Left renal pelvis (tissue), 4 donors: ENCODE measurements at regions not wholly inside any gene's neighbourhood (a gene's known extent, or its start where the extent isn't known, plus 50 kb on each side); places are given as distances from the start of the nearest gene placed in this dataset.

ENCODE experiments used
- DNase-seq, 4 donors: peaks; one replicate each; pipeline ENCODE4 v3.0.0-alpha.2; 2013; ENCODE audit warnings: low read depth in 4 of 4, low spot score in 3 of 4

DNA sequence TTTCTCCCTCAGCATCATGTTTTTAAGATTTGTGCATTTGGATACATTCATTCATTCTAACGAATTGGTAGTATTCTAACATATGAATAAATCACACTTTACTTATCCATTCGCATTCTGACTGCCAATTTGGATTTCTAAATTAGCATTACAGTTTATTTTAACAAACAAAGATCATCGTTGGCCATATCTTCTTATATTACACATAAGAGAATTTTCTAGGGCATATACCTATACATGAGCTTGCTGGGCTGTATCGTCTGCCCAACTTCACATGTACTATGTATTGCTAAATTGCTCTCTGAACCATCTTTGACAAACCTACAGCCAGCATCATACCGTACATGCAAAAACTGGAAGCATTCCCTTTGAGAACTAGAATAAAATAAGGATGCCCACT is 265.8 kb upstream of the PPP2R3A start:
- DNase-seq, result no peak

GRCh38 chr3:135706758-135707375 is 258.7 kb upstream of the PPP2R3A start:
- no peak for DNase-seq

DNA sequence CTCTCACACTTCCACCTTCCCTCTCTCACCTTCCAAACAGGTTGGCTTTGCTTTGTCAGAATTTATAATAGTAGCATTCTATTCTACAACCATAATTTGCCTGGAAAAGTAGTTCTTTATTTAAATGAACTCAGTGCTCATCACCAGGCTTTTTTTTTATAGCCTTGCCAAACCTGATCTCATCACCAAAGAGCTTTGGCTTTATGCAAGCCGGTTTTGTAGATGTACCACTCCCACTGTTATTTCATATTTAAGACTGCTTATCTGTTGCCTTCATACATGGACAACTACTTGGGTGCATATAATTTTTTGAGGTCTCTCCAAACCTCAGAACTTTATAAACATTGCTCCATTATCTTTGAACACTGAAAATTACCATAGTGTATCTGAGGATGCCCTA is 246.1 kb upstream of the PPP2R3A start:
- DNase-seq, result no peak

DNA sequence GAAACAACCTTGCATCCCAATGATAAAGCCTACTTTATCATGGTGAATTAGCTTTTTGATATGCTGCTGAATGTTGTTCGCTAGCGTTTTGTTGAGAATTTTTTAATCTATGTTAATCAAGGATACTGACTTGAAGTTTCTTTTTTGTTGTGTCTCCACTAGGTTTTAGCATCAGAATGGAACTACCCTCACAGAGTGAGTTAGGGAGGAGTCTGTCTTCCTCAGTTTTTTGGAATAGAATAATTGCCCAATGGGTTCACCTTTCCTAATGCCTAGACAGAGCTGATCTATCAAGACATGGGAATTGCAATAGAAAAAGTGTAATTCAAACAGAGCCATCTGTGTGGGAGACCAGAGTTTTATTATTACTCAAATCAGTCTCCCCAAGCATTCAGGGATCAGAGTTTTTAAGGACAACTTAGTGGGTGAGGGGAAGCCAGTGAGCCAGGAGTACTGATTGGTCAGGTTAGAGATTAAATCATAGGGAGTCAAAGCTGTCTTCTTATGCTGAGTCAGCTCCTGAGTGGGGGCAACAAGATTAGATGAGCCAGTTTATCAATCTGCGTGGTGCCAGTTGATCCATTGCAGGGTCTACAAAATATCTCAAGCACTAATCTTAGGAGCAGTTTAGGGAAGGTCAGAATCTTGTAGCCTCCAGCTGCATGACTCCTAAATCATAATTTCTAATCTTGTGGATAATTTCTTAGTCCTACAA is 237.4 kb upstream of the PPP2R3A start:
- no peak for DNase-seq

DNA sequence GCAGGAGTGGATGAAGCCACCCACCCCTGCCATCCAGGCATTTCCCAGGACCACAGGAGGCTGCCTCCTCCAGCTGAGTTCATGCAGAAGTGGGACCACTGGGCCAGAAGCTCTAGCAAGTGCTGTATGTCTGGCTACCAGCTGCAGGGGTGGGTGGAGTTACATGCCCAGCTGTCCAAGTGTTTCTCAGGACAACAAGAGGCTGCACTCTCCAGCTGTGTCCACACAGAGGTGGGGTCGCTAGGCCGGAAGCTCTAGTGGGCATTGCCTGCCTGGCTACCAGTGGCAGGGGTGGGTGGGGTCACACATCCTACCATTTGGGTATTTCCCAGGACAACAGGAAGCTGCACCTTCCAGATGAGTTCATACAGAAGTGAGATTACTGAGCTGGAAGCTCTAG is 234.0 kb upstream of the PPP2R3A start:
- DNase-seq, result no peak

- no peak for DNase-seq
Measured at GRCh38 chr3:135736740-135737139, 228.8 kb upstream of the PPP2R3A start.

DNA sequence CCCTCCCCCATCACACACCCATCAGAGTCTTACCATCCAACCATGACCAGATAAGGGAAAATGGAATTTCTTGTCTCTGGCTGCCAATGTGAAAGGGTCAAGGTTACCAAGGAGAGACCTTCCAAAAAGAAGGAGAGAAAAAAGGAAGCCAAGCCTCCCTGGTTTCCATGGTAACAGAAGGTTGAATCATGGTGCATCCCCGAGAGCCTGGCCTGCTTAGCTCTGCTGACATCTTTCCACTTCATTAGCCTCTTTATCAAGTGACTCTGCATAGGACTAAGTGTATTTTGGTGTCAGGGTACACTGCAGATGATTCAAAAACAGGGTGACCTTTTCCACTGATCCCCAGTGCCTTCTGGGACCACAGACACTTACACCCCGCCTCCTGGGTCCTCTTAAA is 225.7 kb upstream of the PPP2R3A start:
- DNase-seq, result no peak

DNA sequence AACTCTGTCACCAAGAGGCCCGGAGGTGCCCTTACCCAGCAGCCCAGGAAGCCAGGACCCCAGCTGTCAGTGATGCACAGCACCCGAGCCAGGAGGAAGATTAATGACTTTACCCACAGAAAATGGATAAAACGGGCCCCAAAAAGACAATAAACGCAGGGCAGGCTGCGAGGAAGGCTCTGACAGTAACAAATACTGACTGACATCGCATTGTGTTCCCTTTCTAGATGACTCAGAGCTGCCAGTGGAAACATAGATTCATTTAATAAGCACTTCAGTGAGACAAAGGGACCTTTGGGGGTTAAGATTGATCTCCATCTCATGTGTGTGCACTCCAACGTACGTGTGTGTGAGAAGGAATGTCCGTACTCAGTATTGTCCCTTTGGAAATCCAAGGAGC is 225.3 kb upstream of the PPP2R3A start:
- DNase-seq, result no peak

DNA sequence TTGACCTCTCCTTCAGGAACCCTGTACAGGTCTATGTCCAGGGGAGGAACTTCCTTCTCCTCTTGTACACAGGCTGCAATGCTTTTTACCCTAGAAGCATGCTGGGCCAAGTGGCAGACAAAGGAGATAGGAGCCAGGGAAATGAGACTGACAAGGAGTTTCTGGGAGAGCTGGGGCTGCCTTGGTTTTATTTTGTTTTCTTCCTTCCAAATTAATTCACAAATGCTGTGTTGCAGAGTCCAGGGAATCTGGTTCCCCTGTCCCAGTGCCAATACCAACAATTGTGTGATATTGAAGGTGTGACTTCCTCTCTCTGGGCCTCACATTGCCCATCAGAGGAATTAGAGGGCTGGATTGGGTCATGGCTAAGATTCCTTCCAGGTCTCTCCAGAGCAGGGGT is 224.8 kb upstream of the PPP2R3A start:
- no peak for DNase-seq

- no peak for DNase-seq
Measured at GRCh38 chr3:135751991-135752390, 213.5 kb upstream of the PPP2R3A start.

- DNase-seq, result no peak
Measured at GRCh38 chr3:135752851-135753250, 212.7 kb upstream of the PPP2R3A start.

DNA sequence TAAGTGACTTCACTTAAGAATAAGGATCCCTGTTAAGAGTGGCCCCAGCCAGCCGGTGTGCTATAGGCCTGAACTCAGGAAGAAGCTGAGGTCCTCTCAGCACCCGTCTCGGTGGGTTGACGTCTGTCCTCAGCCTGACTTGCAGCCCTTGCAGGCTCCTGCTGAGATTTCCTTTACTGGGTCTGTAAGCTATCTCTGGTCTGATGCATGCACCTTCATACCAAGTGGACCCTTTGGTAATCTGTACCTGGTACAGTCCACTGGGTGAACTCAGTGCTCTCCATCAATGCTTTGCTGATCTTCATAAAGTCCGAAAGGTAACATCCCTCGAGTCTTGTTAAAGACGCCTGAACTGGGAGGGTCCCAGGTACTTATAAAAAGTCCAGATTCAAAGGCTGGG is 212.0 kb upstream of the PPP2R3A start:
- no peak for DNase-seq

DNA sequence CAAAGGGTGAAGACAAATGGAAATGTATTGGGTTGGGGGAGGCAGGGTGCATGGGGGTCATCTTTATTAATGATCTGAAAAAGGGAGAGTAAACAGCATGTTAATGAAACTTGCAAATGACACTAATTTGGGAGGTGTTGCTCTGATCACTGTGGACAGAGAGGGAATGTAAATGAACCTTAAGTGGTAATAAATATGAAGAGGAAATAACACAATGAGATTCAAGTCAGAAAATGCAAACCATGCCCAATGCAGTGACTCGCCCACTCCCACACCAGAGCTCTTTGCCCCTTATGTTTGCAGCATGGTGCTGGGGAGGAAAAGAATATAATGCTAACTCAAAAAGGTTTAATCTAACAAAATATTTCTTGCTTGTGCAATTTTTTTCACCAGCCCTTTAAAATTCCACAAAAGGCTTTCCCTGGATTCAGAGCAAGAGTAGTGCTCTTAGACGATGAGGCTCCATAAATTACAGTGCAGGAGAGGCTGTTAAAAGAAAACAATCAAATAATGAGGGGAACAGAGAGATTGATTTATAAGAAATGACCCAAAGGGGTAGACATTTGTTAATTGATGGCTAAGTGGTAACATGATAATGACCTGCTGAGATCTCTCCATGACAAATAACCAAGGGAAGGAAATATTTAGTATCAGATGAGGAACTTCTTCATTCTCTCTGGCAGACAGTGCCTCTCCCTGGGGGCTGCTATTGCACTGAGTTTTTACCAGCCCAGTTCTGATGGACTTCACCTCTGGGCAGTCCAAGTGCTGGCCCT is 210.0 kb upstream of the PPP2R3A start:
- no peak for DNase-seq

- DNase-seq, result no peak
Measured at GRCh38 chr3:135756106-135756668, 209.3 kb upstream of the PPP2R3A start.

DNA sequence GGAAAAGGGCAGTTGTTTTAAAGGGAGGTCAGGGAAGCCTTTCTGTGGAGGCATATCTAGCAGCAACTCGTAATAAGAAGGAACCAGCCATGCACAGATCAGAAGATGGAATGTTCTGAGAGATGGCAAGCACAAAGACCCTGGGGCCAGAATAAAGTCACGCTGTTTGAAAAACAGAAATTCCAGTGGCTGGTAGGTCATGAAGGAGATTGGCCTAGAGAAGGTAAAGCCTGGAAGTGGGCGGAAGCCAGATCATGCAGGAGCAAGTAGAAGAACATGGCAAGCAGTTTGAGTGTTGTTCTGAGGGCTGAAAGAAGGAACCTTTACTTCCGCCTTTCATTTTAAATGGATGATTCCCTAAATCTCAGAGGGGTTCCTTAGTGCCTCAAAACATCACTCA is 208.1 kb upstream of the PPP2R3A start:
- no peak for DNase-seq

GRCh38 chr3:135758961-135759360 is 206.6 kb upstream of the PPP2R3A start:
- no peak for DNase-seq

- no peak for DNase-seq
Measured at GRCh38 chr3:135759651-135760050, 205.9 kb upstream of the PPP2R3A start.

DNA sequence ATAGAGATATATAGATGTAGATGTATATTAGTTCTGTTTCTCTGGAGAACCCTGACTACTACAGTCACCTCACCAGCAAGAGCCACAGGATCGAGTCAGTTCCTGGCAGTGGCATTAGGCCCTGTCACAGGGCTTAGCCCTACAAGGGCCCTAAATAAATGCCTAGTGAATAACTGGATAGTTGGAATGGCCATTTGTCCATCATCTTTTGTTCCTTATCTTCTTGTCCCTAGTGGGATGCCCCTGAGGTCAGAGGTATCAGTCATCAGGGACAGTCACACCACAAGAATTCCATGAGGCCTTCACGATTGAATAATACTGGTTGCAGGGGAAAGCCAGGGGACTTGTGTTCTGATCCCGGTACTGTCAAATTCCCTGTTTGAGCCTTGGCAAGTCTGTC is 204.9 kb upstream of the PPP2R3A start:
- no peak for DNase-seq

DNA sequence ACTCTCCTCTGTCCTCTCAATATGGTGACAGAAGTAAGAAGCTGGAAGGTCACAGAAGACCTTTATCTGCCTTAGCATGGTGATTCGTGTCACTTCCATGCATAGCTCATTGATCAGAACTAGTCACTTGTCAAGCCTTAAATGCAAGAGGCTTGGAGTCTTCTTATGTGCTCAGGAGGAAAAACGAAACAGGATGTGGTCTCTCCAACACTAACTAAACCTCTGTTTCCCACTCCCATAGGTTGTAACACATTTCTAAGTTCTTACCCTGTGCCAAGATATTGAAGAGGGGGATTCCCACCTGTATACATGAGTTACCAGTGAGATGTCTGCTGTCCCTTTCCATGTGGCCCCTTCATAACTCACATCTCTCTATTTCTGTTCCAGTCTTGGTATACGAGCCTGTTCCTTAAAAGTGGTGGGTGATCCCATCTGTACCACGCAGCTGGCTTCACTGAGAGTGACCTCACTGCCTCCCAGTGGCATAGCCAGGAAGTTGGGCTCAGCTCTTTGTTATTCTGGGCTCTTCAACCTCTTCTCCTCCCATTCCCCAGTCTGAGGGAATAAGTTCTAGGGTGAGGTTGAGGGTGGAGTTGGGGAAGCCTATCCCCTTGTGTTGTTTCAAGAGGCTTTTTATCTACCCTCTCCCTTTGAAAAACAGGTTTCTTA is 203.2 kb upstream of the PPP2R3A start:
- DNase-seq, result no peak

- no peak for DNase-seq
Measured at GRCh38 chr3:135766115-135766514, 199.4 kb upstream of the PPP2R3A start.

GRCh38 chr3:135771760-135772159 is 193.8 kb upstream of the PPP2R3A start:
- no peak for DNase-seq
